Spleen (tissue), 7 donors: ENCODE measurements at regions not wholly inside any gene's neighbourhood (a gene's known extent, or its start where the extent isn't known, plus 50 kb on each side); places are given as distances from the start of the nearest gene placed in this dataset.

Experiments
- CTCF ChIP-seq, 11 experiments: fragments of 200-600 bp in 7 of 11; fragments of 450-650 bp in 4 of 11; sonication (generic) in 4 of 11; IDR thresholded peaks in 8 of 11; conservative IDR thresholded peaks in 3 of 11; 1 replicate in 7 of 11; 2 replicates in 4 of 11; pipeline versions ENCODE4 v1.4.0 to v1.8.0; 2016 to 2021; ENCODE audit warnings: antibody characterized with exemption in 11 of 11, inconsistent platforms in 4 of 11, mild to moderate bottlenecking in 1 of 11
- POLR2A ChIP-seq, 3 donors: fragments of 450-650 bp; IDR thresholded peaks; one replicate each; pipeline ENCODE4 v1.5.1; 2017; ENCODE audit warnings: antibody characterized with exemption in 3 of 3, mild to moderate bottlenecking in 1 of 3
- donor health status: DM: no; HTN: no; CAD: no; lungs with moderate emphysema.
- donor health status: DM: no; HTN: no; CAD: no.
- donor health status: DM: no; HTN: no; CAD: no.

- no peak for TF ChIP-seq CTCF (IDR thresholded peaks at IDR 0.05 in 8 of 11, conservative IDR thresholded peaks at IDR 0.05 in 3 of 11)
- no peak for TF ChIP-seq POLR2A (IDR thresholded peaks at IDR 0.05)
These were observed 499.4 kb downstream of the NPHP4 start for GRCh38 chr1:5492846-5493245.
